Panc1 (cell line): ENCODE measurements at regions not wholly inside any gene's neighbourhood (a gene's known extent, or its start where the extent isn't known, plus 50 kb on each side); places are given as distances from the start of the nearest gene placed in this dataset.
A peak's percentile ranks its signal among the peaks of the same experiment; 100 is the strongest.

Experiments
- ATAC-seq: fragments of 200-7000 bp; cut with Tn5 transposase; 2 replicates; pipeline ENCODE4 v1.9.1; 2020; ENCODE audit warnings: mild to moderate bottlenecking, moderate library complexity
- BruUV-seq: library from RNA; stranded (reverse); fragments of 400-500 nt; replicated peaks from 2 replicates; lab custom pipeline; 2021; lab: Mats Ljungman, UMichigan
- CTCF ChIA-PET: fragments of 300-600 bp; sonication (Branson Sonifier 250); formaldehyde crosslinking; loops from one replicate; lab custom pipeline; 2022; ENCODE audit warnings: antibody characterized with exemption; lab: Charles Lee
- POLR2A ChIA-PET: fragments of 300-600 bp; sonication (Branson Sonifier 250); formaldehyde crosslinking; loops from one replicate; lab custom pipeline; 2022; ENCODE audit warnings: antibody characterized with exemption; lab: Charles Lee
- DNase-seq: peaks from one replicate; pipeline ENCODE4 v3.0.0-alpha.2; 2010; ENCODE audit warnings: low read depth, low spot score
- H3K27ac ChIP-seq: 2 replicates; pipeline ENCODE4 v1.5.1; 2011; ENCODE audit warnings: mild to moderate bottlenecking, low read length, inconsistent platforms
- H3K27me3 ChIP-seq: fragments of 200-500 bp; sonication (Bioruptor generic); 2 replicates; pipeline ENCODE4 v1.6.0; 2014; ENCODE audit warnings: low read length, inconsistent platforms; ENCODE audit not compliant: control insufficient read depth, insufficient read depth
- H3K36me3 ChIP-seq: fragments of 200-500 bp; sonication (Bioruptor generic); 2 replicates; pipeline ENCODE4 v1.5.1; 2014; ENCODE audit warnings: inconsistent platforms, mild to moderate bottlenecking, low read length, moderate library complexity; ENCODE audit not compliant: control insufficient read depth, insufficient read depth
- H3K4me1 ChIP-seq: 2 replicates; pipeline ENCODE4 v1.5.1; 2011; ENCODE audit warnings: inconsistent platforms, mild to moderate bottlenecking, low read length, moderate library complexity; ENCODE audit not compliant: control insufficient read depth, insufficient read depth
- H3K4me3 ChIP-seq, 2 experiments: 2 replicates each; pipeline ENCODE4 v1.5.1; 2011 to 2012; ENCODE audit warnings: low read depth in 2 of 2, low read length in 2 of 2, mild to moderate bottlenecking in 2 of 2, inconsistent platforms in 1 of 2, moderate library complexity in 1 of 2
- H3K9me3 ChIP-seq: fragments of 200-500 bp; sonication (Bioruptor generic); 2 replicates; pipeline ENCODE4 v1.5.1; 2014; ENCODE audit warnings: low read depth, mild to moderate bottlenecking, inconsistent platforms, low read length, moderate library complexity; ENCODE audit not compliant: control insufficient read depth, insufficient read depth
- POLR2AphosphoS5 ChIP-seq: IDR thresholded peaks from 2 replicates; pipeline ENCODE4 v1.6.1; 2012; ENCODE audit warnings: mild to moderate bottlenecking, low read depth, low read length, moderate library complexity
- SIN3A ChIP-seq: IDR thresholded peaks from 2 replicates; pipeline ENCODE4 v1.6.1; 2012; ENCODE audit warnings: low read depth, mild to moderate bottlenecking, low read length, moderate library complexity, borderline replicate concordance; ENCODE audit not compliant: insufficient read depth
- TCF7L2 ChIP-seq: IDR thresholded peaks from 2 replicates; pipeline ENCODE4 v1.6.1; 2011; ENCODE audit warnings: mild to moderate bottlenecking, low read depth, low read length, inconsistent platforms
- in situ Hi-C: cut with HindIII; loops from 2 replicates; pipeline ENCODE4 v1.10.0; 2016; ENCODE audit warnings: low sequenced_read_pairs, low pct_unique_long_range_greater_than_20kb
- intact Hi-C: fragments of 100-400 bp; cut with micrococcal nuclease; formaldehyde crosslinking; loops from one replicate; pipeline ENCODE4 v1.10.0; 2022; ENCODE audit not compliant: unreplicated experiment
- TF ChIP-seq, protein P1 (sequence below): fragments of 450-650 bp; IDR thresholded peaks from 2 replicates; pipeline ENCODE4 v1.5.1; 2017; ENCODE audit warnings: mild to moderate bottlenecking
- TF ChIP-seq, protein P2 (sequence below), 2 experiments: IDR thresholded peaks; 2 replicates each; pipeline ENCODE4 v1.6.1; 2011 to 2012; ENCODE audit warnings: low read depth in 2 of 2, control low read depth in 1 of 2, low read length in 1 of 2, mild to moderate bottlenecking in 1 of 2, moderate library complexity in 1 of 2; ENCODE audit not compliant: insufficient read depth in 1 of 2

DNA sequence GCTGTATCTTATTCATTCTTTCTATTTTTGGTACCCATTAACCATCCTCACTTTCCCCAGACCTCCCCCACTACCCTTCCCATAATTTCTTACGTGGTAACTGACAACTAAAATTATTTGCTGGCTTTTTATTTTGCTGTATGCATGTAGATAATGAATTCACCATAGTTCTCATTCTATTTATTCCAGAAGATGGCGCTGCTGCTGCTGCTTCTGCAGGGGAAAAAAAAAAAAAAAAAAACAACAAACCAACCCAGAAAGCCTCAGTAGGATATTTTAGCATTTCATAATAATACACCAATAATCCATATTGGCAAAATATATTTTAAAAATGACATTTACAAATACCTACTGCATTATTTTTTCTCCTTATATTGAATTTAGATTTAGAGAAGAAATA is 416.6 kb upstream of the MAGEB18 start:
- ATAC-seq (no peak), DNase-seq (no peak)
- no peak overlapping the region for H3K27ac ChIP-seq
- no peaks in the 10 kb centered on the region for H3K36me3 ChIP-seq
- no peaks in the 10 kb centered on the region for H3K9me3 ChIP-seq
- intact Hi-C loops: no loop called here
- no peaks in the 10 kb centered on the region for H3K4me1 ChIP-seq
- no TSS peak for BruUV-seq
- TF ChIP-seq, protein P1, sequence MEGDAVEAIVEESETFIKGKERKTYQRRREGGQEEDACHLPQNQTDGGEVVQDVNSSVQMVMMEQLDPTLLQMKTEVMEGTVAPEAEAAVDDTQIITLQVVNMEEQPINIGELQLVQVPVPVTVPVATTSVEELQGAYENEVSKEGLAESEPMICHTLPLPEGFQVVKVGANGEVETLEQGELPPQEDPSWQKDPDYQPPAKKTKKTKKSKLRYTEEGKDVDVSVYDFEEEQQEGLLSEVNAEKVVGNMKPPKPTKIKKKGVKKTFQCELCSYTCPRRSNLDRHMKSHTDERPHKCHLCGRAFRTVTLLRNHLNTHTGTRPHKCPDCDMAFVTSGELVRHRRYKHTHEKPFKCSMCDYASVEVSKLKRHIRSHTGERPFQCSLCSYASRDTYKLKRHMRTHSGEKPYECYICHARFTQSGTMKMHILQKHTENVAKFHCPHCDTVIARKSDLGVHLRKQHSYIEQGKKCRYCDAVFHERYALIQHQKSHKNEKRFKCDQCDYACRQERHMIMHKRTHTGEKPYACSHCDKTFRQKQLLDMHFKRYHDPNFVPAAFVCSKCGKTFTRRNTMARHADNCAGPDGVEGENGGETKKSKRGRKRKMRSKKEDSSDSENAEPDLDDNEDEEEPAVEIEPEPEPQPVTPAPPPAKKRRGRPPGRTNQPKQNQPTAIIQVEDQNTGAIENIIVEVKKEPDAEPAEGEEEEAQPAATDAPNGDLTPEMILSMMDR: peak; percentile 37; the same call in 1 of the 2 replicates
- no peak for TF ChIP-seq POLR2AphosphoS5
- TF ChIP-seq TCF7L2: no peak
- TF ChIP-seq, protein P2, sequence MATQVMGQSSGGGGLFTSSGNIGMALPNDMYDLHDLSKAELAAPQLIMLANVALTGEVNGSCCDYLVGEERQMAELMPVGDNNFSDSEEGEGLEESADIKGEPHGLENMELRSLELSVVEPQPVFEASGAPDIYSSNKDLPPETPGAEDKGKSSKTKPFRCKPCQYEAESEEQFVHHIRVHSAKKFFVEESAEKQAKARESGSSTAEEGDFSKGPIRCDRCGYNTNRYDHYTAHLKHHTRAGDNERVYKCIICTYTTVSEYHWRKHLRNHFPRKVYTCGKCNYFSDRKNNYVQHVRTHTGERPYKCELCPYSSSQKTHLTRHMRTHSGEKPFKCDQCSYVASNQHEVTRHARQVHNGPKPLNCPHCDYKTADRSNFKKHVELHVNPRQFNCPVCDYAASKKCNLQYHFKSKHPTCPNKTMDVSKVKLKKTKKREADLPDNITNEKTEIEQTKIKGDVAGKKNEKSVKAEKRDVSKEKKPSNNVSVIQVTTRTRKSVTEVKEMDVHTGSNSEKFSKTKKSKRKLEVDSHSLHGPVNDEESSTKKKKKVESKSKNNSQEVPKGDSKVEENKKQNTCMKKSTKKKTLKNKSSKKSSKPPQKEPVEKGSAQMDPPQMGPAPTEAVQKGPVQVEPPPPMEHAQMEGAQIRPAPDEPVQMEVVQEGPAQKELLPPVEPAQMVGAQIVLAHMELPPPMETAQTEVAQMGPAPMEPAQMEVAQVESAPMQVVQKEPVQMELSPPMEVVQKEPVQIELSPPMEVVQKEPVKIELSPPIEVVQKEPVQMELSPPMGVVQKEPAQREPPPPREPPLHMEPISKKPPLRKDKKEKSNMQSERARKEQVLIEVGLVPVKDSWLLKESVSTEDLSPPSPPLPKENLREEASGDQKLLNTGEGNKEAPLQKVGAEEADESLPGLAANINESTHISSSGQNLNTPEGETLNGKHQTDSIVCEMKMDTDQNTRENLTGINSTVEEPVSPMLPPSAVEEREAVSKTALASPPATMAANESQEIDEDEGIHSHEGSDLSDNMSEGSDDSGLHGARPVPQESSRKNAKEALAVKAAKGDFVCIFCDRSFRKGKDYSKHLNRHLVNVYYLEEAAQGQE (IDR thresholded peaks at IDR 0.05; ENCODE audit: insufficient read depth in 1 of 2, low read depth in 2 of 2, low read length in 1 of 2): no peak
- TF ChIP-seq SIN3A: no peak
- ChIA-PET CTCF (no interaction called here), POLR2A (no interaction called here)
- in situ Hi-C loops: no loop called here
- H3K27me3 ChIP-seq: no peaks in the 10 kb centered on the region
- H3K4me3 ChIP-seq: no peak overlapping the region

GRCh38 chrX:25726539-25726938 is 411.6 kb upstream of the MAGEB18 start:
- BruUV-seq: no TSS peak
- Histone ChIP-seq H3K4me3 (no peak overlapping the region), H3K27me3 (no peaks in the 10 kb centered on the region), H3K27ac (no peak overlapping the region), H3K4me1 (no peaks in the 10 kb centered on the region), H3K9me3 (no peaks in the 10 kb centered on the region), H3K36me3 (no peaks in the 10 kb centered on the region)
- ChIA-PET CTCF (no interaction called here), POLR2A (no interaction called here)
- no peak for TF ChIP-seq SIN3A
- TF ChIP-seq, protein P2 (IDR thresholded peaks at IDR 0.05; ENCODE audit: insufficient read depth in 1 of 2, low read depth in 2 of 2, low read length in 1 of 2): no peak
- TF ChIP-seq POLR2AphosphoS5: no peak
- no peak for TF ChIP-seq TCF7L2
- TF ChIP-seq, protein P1: no peak
- in situ Hi-C loops (no loop called here), intact Hi-C loops (no loop called here)
- DNase-seq (no peak), ATAC-seq (no peak)
